ENCODE measurements at regions not wholly inside any gene's neighbourhood (a gene's known extent, or its start where the extent isn't known, plus 50 kb on each side); places are given as distances from the start of the nearest gene placed in this dataset.

DNA sequence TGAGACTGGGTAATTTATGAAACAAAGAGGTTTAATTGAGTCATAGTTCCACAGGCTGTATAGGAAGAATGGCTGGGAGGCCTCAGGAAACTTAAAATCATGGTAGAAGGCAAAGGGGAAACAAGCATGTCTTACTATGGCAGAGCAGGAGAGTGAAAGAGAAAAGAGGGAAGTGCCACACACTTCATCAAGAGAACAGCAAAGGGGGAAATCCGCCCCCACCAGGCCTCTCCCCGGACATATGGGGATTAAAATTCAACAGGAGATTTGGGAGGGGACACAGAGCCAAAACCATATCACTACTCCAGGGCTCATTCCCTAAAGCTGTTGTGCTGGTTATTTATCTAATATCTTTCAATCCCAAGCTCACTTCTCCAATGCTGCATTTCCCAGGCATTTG is 50.2 kb upstream of the NR3C1 start:
- no peak for ATAC-seq
- H3K4me1 Mint-ChIP-seq, result peaks cover 1% of the 10 kb centered on the region
- H3K9me3 Mint-ChIP-seq, result peaks cover 2% of the 10 kb centered on the region
- no peaks in the 10 kb centered on the region for H3K36me3 Mint-ChIP-seq
- no peak for DNase-seq (ENCODE audit: low spot score in 2 of 2)
- H3K27ac Mint-ChIP-seq, result no peak overlapping the region
- no peak overlapping the region for H3K4me3 Mint-ChIP-seq
